ENCODE measurements at regions not wholly inside any gene's neighbourhood (a gene's known extent, or its start where the extent isn't known, plus 50 kb on each side); places are given as distances from the start of the nearest gene placed in this dataset.

DNA sequence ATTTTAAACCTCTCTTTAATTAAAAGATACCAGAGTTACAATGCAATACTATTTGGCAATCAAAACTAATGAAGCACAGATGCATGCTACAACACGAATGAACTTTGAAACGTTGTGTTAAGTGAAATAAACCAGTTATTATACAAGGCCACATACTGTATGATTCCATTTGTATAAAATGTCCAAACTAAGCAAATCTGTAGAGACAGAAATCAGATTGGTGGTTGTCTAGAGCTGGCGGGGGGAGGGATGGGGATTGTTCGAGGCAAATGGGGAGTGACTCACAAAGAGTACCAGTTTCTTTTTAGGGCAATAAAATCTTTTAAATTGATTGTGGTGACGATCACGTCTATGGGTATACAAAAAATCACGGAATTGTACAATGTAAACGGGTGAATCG lies 677.0 kb downstream of the NTRK3 start:
- no peaks in the 10 kb centered on the region for H3K9me3 ChIP-seq
- H3K4me3 ChIP-seq: no peak overlapping the region
- no peaks in the 10 kb centered on the region for H3K36me3 ChIP-seq
- no peak overlapping the region for H3K27ac ChIP-seq
- DNase-seq (no peak), ATAC-seq (no peak)
- intact Hi-C loops (cut with DNase I; ENCODE audit: low total_unique reads) (no loop called here), in situ Hi-C loops (cut with MboI; ENCODE audit: low sequenced_read_pairs in 4 of 4) (no loop called here)
- TF ChIP-seq POLR2A (IDR thresholded peaks at IDR 0.05): no peak
- TF ChIP-seq, protein P1, sequence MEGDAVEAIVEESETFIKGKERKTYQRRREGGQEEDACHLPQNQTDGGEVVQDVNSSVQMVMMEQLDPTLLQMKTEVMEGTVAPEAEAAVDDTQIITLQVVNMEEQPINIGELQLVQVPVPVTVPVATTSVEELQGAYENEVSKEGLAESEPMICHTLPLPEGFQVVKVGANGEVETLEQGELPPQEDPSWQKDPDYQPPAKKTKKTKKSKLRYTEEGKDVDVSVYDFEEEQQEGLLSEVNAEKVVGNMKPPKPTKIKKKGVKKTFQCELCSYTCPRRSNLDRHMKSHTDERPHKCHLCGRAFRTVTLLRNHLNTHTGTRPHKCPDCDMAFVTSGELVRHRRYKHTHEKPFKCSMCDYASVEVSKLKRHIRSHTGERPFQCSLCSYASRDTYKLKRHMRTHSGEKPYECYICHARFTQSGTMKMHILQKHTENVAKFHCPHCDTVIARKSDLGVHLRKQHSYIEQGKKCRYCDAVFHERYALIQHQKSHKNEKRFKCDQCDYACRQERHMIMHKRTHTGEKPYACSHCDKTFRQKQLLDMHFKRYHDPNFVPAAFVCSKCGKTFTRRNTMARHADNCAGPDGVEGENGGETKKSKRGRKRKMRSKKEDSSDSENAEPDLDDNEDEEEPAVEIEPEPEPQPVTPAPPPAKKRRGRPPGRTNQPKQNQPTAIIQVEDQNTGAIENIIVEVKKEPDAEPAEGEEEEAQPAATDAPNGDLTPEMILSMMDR (IDR thresholded peaks at IDR 0.05 in 4 of 5, conservative IDR thresholded peaks at IDR 0.05 in 1 of 5): no peak
- no peaks in the 10 kb centered on the region for H3K4me1 ChIP-seq
- no peaks in the 10 kb centered on the region for H3K27me3 ChIP-seq

GRCh38 chr15:87578776-87579175 lies 677.8 kb downstream of the NTRK3 start:
- Histone ChIP-seq H3K27ac (no peak overlapping the region), H3K9me3 (no peaks in the 10 kb centered on the region), H3K4me3 (no peak overlapping the region), H3K36me3 (no peaks in the 10 kb centered on the region), H3K27me3 (no peaks in the 10 kb centered on the region), H3K4me1 (no peaks in the 10 kb centered on the region)
- DNase-seq (no peak), ATAC-seq (no peak)
- intact Hi-C loops (cut with DNase I; ENCODE audit: low total_unique reads): no loop called here
- TF ChIP-seq, protein P1 (IDR thresholded peaks at IDR 0.05 in 4 of 5, conservative IDR thresholded peaks at IDR 0.05 in 1 of 5): no peak
- TF ChIP-seq POLR2A (IDR thresholded peaks at IDR 0.05): no peak
- in situ Hi-C loops (cut with MboI; ENCODE audit: low sequenced_read_pairs in 4 of 4): no loop called here

GRCh38 chr15:87577336-87577735 lies 679.2 kb downstream of the NTRK3 start:
- TF ChIP-seq, protein P1 (IDR thresholded peaks at IDR 0.05 in 4 of 5, conservative IDR thresholded peaks at IDR 0.05 in 1 of 5): no peak
- no peak for TF ChIP-seq POLR2A (IDR thresholded peaks at IDR 0.05)
- no peak overlapping the region for H3K4me3 ChIP-seq
- H3K27me3 ChIP-seq: no peaks in the 10 kb centered on the region
- intact Hi-C loops (cut with DNase I; ENCODE audit: low total_unique reads): no loop called here
- H3K27ac ChIP-seq: no peak overlapping the region
- DNase-seq (no peak), ATAC-seq (no peak)
- no peaks in the 10 kb centered on the region for H3K9me3 ChIP-seq
- H3K36me3 ChIP-seq: no peaks in the 10 kb centered on the region
- in situ Hi-C loops (cut with MboI; ENCODE audit: low sequenced_read_pairs in 4 of 4): no loop called here
- no peaks in the 10 kb centered on the region for H3K4me1 ChIP-seq

DNA sequence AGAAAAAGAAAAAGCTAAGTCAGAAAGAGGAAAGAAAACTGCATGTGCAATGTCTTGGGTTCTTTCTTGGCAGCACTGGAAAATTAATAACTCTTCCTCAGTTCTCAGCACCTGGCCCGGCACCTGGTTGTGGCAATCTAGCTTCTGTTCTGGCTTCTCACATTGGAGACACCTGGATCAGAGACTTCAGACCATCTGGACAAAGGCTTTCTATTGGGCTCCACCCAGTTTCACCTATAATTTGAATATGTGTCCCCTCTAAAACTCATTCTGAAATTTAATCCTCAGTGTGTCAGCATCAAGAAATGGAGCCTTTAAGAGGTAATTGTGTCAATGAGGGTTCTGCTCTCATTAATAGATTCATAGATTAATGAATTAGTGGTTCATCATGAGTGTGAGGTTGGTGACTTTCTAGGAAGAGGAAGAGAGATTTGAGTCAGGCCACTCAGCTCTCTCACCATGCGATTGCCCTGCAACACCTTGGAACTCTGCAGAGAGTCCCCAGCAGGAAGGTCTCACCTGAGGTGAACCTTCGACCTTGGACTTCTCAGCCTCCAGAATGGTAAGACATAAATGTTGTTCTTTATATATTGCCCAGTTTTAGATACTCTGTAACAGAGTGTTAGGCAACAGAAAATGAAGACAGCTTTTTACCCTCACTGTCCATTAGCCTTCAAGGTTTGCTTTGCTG lies 679.9 kb downstream of the NTRK3 start:
- Histone ChIP-seq H3K9me3 (no peaks in the 10 kb centered on the region), H3K27me3 (no peaks in the 10 kb centered on the region), H3K4me1 (no peaks in the 10 kb centered on the region), H3K36me3 (no peaks in the 10 kb centered on the region), H3K4me3 (no peak overlapping the region), H3K27ac (no peak overlapping the region)
- DNase-seq (no peak), ATAC-seq (no peak)
- intact Hi-C loops (cut with DNase I; ENCODE audit: low total_unique reads): no loop called here
- TF ChIP-seq, protein P1 (IDR thresholded peaks at IDR 0.05 in 4 of 5, conservative IDR thresholded peaks at IDR 0.05 in 1 of 5): no peak
- TF ChIP-seq POLR2A (IDR thresholded peaks at IDR 0.05): no peak
- in situ Hi-C loops (cut with MboI; ENCODE audit: low sequenced_read_pairs in 4 of 4): no loop called here
